ENCODE measurements at regions not wholly inside any gene's neighbourhood (a gene's known extent, or its start where the extent isn't known, plus 50 kb on each side); places are given as distances from the start of the nearest gene placed in this dataset.

GRCh38 chr14:66369157-66369697, 116.9 kb upstream of the CCDC196 start:
- DNase-seq (ENCODE audit: low read depth) = no peak

- DNase-seq (ENCODE audit: low read depth) = no peak
These were observed 114.4 kb upstream of the CCDC196 start for GRCh38 chr14:66371776-66372175.

- no peak for DNase-seq (ENCODE audit: low read depth)
These were observed 110.9 kb upstream of the CCDC196 start for GRCh38 chr14:66375046-66375964.

- DNase-seq (ENCODE audit: low read depth) = no peak
These were observed 108.6 kb upstream of the CCDC196 start for GRCh38 chr14:66377574-66377973.

DNA sequence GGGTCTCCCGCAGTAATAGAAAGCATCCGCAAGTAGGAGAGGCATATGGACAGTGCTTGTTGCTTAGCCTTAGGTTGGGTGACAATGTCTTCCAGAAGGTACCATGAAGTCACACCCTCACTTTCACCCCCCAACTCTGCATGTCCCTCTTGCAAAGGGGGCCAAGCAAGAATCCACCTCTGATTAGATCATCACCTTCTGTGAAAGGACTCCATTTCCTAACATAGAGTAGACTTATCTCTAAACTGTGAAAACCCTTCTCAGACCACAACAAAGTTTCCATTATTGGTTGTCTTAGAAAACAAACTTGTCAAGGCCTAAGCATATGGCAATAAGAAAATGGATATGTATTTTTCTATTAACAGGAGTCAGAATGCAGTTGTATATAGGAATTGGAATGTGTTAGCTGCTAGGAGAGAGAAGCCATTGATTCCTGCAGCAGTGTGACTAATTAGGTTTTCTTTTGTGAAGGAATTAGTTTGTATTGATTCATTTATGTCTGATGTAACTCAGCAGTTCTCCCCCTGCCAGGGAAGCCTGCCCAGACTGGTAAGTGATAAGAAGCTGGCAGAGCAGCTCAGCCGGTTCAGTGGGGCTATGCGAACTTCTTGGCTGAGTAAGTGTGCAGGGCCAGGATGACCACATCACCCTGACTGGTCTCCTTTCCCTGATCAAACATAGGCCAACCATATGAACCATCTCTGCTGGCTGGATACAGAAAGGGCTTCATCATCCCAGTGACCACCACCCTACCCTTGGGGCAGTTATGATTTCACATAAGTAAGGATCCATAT, 107.3 kb upstream of the CCDC196 start:
- no peak for DNase-seq (ENCODE audit: low read depth)

DNA sequence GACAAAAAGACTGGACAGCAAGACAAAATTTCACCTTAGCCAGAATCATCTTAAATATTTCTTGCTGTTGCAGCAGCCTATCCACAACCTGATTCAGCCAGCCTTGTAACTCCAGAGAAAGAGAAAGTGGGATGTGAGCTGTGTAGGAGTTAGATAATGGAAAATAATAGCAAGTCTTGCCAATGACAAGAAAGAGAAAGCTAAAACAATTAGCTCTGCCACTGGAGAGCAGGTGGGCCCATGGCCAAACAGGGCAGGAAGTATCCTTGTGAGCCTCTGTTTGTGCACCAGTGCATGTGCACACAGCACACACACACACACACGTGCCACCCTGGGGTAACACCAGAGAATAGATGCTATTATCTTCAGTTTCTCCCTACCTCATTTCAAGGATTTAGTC, 106.0 kb upstream of the CCDC196 start:
- no peak for DNase-seq (ENCODE audit: low read depth)

DNA sequence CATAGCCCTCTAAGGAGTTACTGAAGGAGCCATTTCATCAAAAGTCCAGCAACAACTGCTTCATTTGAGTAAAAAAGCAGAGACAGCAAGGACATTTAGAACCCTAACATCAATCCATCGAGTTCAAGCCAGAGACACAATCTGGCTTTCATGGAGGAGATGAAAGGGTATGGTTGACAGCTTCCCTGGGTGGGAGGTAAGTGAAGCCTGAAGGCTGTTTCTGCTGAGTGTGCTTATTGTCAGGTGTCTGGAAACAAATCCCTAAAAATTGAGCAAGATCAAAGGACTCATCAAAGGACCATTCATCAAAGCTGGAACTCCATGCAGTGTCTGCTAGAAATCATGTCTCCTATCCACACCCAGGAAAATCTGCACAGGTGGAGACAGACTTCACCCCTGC, 104.4 kb upstream of the CCDC196 start:
- no peak for DNase-seq (ENCODE audit: low read depth)

- DNase-seq (ENCODE audit: low read depth) = no peak
These were observed 102.9 kb upstream of the CCDC196 start for GRCh38 chr14:66383257-66383656.

GRCh38 chr14:66383771-66384170, 102.4 kb upstream of the CCDC196 start:
- DNase-seq (ENCODE audit: low read depth) = no peak

- DNase-seq (ENCODE audit: low read depth) = no peak
These were observed 97.7 kb upstream of the CCDC196 start for GRCh38 chr14:66388516-66388915.

DNA sequence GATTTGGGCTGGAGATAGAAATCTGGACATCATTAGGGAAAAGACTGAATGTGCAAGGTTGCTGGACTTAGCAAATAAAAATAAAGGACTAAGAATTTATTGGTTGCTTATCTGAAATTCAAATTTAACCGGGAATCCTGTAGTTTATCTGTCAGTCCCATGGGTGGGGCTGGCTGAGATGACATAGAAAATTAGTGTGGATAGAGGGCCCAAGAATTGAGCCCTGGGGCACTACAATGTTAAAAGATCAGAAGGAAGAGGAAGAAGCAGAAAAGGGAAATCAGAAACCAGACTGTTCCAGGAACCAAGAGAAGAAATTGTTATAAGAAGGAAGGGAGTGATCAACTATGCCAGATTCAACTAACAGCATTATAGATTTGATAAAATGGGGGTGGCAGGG, 96.7 kb upstream of the CCDC196 start:
- no peak for DNase-seq (ENCODE audit: low read depth)

DNA sequence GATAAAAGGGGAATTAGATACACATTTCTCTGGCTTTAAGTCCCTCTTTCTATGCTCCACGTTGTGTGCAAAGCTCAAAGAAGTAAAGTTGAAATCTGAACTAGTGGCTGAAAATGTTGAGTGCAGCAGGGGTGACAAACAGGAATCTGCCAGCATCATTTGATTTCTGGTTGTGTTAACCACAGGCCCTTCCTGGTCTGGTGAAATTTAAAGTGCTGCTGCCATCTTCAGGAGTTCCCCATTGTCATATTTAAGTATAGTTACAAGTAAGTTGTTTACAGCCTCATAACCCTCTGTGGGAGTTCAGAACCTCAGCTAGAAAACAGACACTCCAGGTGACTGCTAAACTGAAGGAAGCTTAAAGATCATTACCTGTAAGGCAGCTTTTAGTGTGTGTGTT, 90.9 kb upstream of the CCDC196 start:
- no peak for DNase-seq (ENCODE audit: low read depth)

GRCh38 chr14:66396164-66396563, 90.0 kb upstream of the CCDC196 start:
- DNase-seq (ENCODE audit: low read depth) = no peak

DNA sequence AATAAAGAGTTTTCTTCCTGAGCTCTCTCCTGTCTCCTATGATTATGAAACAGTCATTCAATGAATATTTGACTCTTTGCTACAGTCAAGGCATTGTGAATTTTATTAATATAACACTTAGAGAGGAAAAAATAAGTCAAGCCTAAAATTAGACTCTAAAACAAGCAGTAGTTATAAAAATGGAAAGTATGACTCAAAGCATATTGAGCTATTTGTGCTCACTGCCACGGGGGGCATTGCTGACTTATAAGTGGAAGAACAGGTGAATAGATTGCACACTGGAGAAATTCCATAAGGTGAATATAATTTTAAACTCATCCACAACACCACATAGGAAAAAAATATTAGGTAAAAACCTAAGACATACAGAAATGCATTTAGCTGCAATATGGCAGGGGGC, 87.7 kb upstream of the CCDC196 start:
- no peak for DNase-seq (ENCODE audit: low read depth)

GRCh38 chr14:66401449-66402095, 84.6 kb upstream of the CCDC196 start:
- no peak for DNase-seq (ENCODE audit: low read depth)

GRCh38 chr14:66403183-66403582, 83.0 kb upstream of the CCDC196 start:
- no peak for DNase-seq (ENCODE audit: low read depth)

GRCh38 chr14:66404051-66404545, 82.1 kb upstream of the CCDC196 start:
- no peak for DNase-seq (ENCODE audit: low read depth)

DNA sequence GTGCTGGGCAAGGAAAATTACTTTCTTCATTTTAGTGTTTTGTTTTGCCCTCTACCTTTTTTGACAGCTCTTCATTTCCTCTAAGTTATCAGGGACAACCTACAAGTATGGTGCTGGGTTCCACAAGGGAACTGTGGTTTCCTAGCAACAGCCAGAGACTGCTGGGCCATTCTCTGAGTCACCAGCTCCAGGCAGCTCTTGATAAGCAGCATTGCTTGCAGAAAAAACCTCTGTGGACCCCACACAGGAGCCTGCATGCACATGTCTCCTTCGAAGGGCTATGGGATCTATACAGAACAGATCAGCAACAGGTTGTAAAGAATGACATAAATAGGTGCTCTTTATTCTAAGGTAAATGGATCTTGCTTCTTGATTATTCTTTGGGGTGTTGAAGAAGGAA, 81.0 kb upstream of the CCDC196 start:
- DNase-seq (ENCODE audit: low read depth) = no peak

GRCh38 chr14:66413901-66414300, 72.3 kb upstream of the CCDC196 start:
- DNase-seq (ENCODE audit: low read depth) = no peak

- DNase-seq (ENCODE audit: low read depth) = no peak
These were observed 71.7 kb upstream of the CCDC196 start for GRCh38 chr14:66414511-66414910.

GRCh38 chr14:66420251-66421006, 65.7 kb upstream of the CCDC196 start:
- DNase-seq (ENCODE audit: low read depth) = no peak

Data from stimulated activated CD8-positive, alpha-beta memory T cell treated with anti-CD3 and anti-CD28 coated beads, Interleukin-15, amount 100 ng/mL, for 24 hours (primary cell).